ENCODE measurements at regions not wholly inside any gene's neighbourhood (a gene's known extent, or its start where the extent isn't known, plus 50 kb on each side); places are given as distances from the start of the nearest gene placed in this dataset.
"Not testable (repeated sequence)": the region's sequence is repeated elsewhere in the genome, so short reads cannot be mapped to it uniquely, and the experiment has no call there.

GRCh38 chr18:65606551-65607130 lies 144.2 kb upstream of the CDH7 start:
- POLR2A ChIA-PET: no interaction called here

DNA sequence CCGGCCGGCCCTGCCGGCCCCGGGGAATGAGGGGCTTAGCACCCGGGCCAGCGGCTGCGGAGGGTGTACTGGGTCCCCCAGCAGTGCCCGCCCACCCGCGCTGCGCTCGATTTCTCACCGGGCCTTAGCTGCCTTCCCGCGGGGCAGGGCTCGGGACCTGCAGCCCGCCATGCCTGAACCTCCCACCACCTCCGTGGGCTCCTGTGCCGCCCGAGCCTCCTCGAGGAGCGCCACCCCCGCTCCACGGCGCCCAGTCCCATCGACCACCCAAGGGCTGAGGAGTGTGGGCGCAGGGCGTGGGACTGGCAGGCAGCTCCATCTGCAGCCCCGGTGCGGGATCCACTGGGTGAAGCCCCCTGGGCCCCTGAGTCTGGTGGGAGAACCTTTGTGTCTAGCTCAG lies 145.5 kb upstream of the CDH7 start:
- CTCF ChIA-PET; H3K27ac ChIP-seq (ENCODE audit: low read depth, low read length); DNase-seq (ENCODE audit: low read depth, low spot score); H3K4me3 ChIP-seq (ENCODE audit: low read depth, low read length); POLR2A ChIA-PET; H3K27me3 ChIP-seq (ENCODE audit: control insufficient read depth, insufficient read depth, low read length): not testable (repeated sequence)
- peaks cover 16% of the 10 kb centered on the region for H3K9me3 ChIP-seq (ENCODE audit: control insufficient read depth, insufficient read depth, low read length)

More at GRCh38 chr18:65606551-65607130, 144.2 kb upstream of the CDH7 start:
- TF ChIP-seq CTCF (IDR thresholded peaks at IDR 0.05; ENCODE audit: low read depth, low read length): no peak
- no peaks in the 10 kb centered on the region for H3K27me3 ChIP-seq (ENCODE audit: control insufficient read depth, insufficient read depth, low read length)
- H3K27ac ChIP-seq (ENCODE audit: low read depth, low read length): no peak overlapping the region
- peaks cover 16% of the 10 kb centered on the region for H3K9me3 ChIP-seq (ENCODE audit: control insufficient read depth, insufficient read depth, low read length)
- DNase-seq (ENCODE audit: low read depth, low spot score): no peak
- CTCF ChIA-PET: no interaction called here
- H3K4me3 ChIP-seq (ENCODE audit: low read depth, low read length): no peak overlapping the region

DNA sequence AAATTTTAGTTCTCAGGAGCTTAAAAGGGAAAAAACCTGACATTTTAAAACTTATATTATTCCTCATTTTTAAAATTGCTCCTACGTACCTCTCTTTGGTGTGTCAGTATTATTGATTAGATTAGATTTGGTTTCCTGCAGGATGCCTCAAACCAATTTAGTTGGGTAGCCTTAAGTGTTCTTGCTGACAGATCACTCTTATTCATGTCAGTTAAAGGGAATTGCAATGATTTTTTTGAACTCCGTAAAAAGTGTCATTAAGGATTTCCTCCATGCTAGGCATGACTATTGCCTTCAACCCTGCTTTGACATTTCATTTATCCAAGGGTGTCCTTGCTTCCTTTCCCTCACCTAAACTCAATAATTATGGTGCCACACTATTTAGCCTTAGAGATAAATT lies 149.0 kb upstream of the CDH7 start:
- no peaks in the 10 kb centered on the region for H3K27me3 ChIP-seq (ENCODE audit: control insufficient read depth, insufficient read depth, low read length)
- CTCF ChIA-PET: no interaction called here
- H3K27ac ChIP-seq (ENCODE audit: low read depth, low read length): no peak overlapping the region
- peaks cover 14% of the 10 kb centered on the region for H3K9me3 ChIP-seq (ENCODE audit: control insufficient read depth, insufficient read depth, low read length)
- POLR2A ChIA-PET: no interaction called here
- TF ChIP-seq CTCF (IDR thresholded peaks at IDR 0.05; ENCODE audit: low read depth, low read length): no peak
- H3K4me3 ChIP-seq (ENCODE audit: low read depth, low read length): no peak overlapping the region
- DNase-seq (ENCODE audit: low read depth, low spot score): no peak

GRCh38 chr18:65592435-65592834 lies 158.4 kb upstream of the CDH7 start:
- Histone ChIP-seq H3K9me3 (ENCODE audit: control insufficient read depth, insufficient read depth, low read length) (peaks cover 10% of the 10 kb centered on the region), H3K4me3 (ENCODE audit: low read depth, low read length) (no peak overlapping the region), H3K27me3 (ENCODE audit: control insufficient read depth, insufficient read depth, low read length) (no peaks in the 10 kb centered on the region), H3K27ac (ENCODE audit: low read depth, low read length) (no peak overlapping the region)
- ChIA-PET CTCF (no interaction called here), POLR2A (no interaction called here)
- DNase-seq (ENCODE audit: low read depth, low spot score): no peak
- no peak for TF ChIP-seq CTCF (IDR thresholded peaks at IDR 0.05; ENCODE audit: low read depth, low read length)

GRCh38 chr18:65587491-65587890 lies 163.3 kb upstream of the CDH7 start:
- Histone ChIP-seq H3K9me3 (ENCODE audit: control insufficient read depth, insufficient read depth, low read length) (peaks cover 11% of the 10 kb centered on the region), H3K27ac (ENCODE audit: low read depth, low read length) (no peak overlapping the region), H3K4me3 (ENCODE audit: low read depth, low read length) (no peak overlapping the region), H3K27me3 (ENCODE audit: control insufficient read depth, insufficient read depth, low read length) (no peaks in the 10 kb centered on the region)
- no peak for TF ChIP-seq CTCF (IDR thresholded peaks at IDR 0.05; ENCODE audit: low read depth, low read length)
- CTCF ChIA-PET: no interaction called here
- no peak for DNase-seq (ENCODE audit: low read depth, low spot score)
- POLR2A ChIA-PET: no interaction called here

DNA sequence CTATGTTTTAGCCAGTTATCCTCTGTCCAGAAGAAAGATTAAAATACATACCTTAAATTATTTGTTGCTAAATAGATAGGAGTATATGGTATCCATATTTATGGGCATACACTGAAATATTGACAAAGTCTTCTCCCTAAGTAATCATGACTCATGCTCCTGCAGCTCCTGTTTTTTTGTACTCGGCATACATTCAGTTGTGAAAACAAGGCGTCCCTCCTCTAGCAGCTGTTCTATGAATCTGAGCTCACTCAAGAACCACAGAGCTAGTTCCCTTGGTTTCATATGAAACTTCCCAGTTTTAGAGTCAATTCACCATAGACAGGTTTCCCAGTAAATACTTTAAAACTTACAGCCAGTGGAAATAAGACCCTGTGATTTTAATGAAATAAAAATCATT lies 168.7 kb upstream of the CDH7 start:
- H3K27ac ChIP-seq (ENCODE audit: low read depth, low read length); CTCF ChIA-PET; DNase-seq (ENCODE audit: low read depth, low spot score); H3K27me3 ChIP-seq (ENCODE audit: control insufficient read depth, insufficient read depth, low read length); POLR2A ChIA-PET; H3K4me3 ChIP-seq (ENCODE audit: low read depth, low read length); H3K9me3 ChIP-seq (ENCODE audit: control insufficient read depth, insufficient read depth, low read length): not testable (repeated sequence)
